ENCODE measurements at regions not wholly inside any gene's neighbourhood (a gene's known extent, or its start where the extent isn't known, plus 50 kb on each side); places are given as distances from the start of the nearest gene placed in this dataset.

DNA sequence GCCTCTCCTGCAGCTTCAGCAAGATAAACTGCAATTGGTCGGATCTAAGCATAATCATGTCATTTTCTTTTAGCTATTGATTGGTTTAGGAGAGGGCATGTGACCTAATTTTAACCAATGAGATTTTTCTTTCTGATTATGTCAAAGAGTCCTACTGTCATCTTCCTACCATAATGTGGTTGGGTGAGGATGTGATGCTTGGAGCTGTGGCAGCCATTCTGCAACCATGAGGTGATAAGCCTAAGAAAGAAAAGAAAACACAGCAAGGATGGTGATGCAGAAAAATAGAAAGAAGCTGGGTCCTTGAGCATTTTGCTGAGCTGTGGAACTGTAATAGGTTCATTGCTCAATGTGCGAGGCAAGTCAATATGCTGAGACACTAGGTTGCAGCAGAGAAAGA, 121.7 kb upstream of the CRHR1 start:
- TF ChIP-seq FOXP2 (optimal IDR thresholded peaks at IDR 0.05; ENCODE audit: borderline replicate concordance, extremely low read depth, extremely low read length, insufficient read depth) (no peak), POLR2AphosphoS5 (IDR thresholded peaks at IDR 0.05; ENCODE audit: low read depth, low read length) (no peak)

DNA sequence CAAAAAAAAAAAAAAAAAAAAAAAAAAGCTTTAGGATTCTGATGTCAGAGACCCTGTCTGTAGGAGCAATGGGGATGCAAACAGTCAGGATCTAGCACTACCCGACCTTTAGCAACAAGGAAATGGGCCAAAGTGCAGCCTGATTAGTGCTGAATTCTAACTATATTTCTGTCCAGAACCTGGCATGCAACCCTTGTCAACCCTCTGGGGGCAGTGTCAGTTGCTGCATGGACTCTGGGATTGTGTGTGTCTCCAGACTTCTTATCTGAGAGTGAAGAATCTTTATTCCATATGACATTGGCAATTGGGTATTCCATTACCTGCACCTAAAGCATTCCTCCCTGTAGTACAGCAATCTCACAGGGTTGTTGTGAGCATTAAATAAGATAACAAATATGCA, 120.3 kb upstream of the CRHR1 start:
- TF ChIP-seq, protein P1, sequence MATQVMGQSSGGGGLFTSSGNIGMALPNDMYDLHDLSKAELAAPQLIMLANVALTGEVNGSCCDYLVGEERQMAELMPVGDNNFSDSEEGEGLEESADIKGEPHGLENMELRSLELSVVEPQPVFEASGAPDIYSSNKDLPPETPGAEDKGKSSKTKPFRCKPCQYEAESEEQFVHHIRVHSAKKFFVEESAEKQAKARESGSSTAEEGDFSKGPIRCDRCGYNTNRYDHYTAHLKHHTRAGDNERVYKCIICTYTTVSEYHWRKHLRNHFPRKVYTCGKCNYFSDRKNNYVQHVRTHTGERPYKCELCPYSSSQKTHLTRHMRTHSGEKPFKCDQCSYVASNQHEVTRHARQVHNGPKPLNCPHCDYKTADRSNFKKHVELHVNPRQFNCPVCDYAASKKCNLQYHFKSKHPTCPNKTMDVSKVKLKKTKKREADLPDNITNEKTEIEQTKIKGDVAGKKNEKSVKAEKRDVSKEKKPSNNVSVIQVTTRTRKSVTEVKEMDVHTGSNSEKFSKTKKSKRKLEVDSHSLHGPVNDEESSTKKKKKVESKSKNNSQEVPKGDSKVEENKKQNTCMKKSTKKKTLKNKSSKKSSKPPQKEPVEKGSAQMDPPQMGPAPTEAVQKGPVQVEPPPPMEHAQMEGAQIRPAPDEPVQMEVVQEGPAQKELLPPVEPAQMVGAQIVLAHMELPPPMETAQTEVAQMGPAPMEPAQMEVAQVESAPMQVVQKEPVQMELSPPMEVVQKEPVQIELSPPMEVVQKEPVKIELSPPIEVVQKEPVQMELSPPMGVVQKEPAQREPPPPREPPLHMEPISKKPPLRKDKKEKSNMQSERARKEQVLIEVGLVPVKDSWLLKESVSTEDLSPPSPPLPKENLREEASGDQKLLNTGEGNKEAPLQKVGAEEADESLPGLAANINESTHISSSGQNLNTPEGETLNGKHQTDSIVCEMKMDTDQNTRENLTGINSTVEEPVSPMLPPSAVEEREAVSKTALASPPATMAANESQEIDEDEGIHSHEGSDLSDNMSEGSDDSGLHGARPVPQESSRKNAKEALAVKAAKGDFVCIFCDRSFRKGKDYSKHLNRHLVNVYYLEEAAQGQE (IDR thresholded peaks at IDR 0.05; ENCODE audit: insufficient read depth in 1 of 2, low read depth in 2 of 2, low read length in 2 of 2) = no peak
- TF ChIP-seq SIN3A (IDR thresholded peaks at IDR 0.05; ENCODE audit: borderline replicate concordance, insufficient read depth, low read length) = no peak
- TF ChIP-seq POLR2AphosphoS5 (IDR thresholded peaks at IDR 0.05; ENCODE audit: low read depth, low read length) = no peak
- TF ChIP-seq TAF1 (IDR thresholded peaks at IDR 0.05; ENCODE audit: borderline replicate concordance, insufficient read depth, low read length) = no peak
- no peak for TF ChIP-seq FOXP2 (optimal IDR thresholded peaks at IDR 0.05; ENCODE audit: borderline replicate concordance, extremely low read depth, extremely low read length, insufficient read depth)

DNA sequence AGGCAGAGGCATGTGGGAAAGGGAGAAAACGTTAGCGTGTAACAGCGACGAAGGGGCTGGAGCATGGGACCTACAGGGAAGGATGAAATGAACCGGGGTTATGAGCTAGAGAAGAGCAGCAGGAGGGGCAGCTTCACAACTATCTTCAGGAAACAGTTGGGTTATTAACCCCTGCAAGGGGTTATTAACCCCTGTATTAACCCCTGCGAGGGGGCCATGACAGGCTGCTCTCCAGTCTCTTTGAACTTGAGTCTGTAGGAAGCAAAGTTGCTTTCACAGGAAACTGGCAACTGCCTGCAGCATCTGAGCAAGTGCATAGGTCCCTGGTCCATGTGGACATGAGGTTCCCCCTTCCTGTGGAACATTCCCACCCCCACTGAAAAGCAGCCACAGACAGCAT, 119.2 kb upstream of the CRHR1 start:
- TF ChIP-seq SIN3A (IDR thresholded peaks at IDR 0.05; ENCODE audit: borderline replicate concordance, insufficient read depth, low read length) (no peak), FOXP2 (optimal IDR thresholded peaks at IDR 0.05; ENCODE audit: borderline replicate concordance, extremely low read depth, extremely low read length, insufficient read depth) (no peak), TAF1 (IDR thresholded peaks at IDR 0.05; ENCODE audit: borderline replicate concordance, insufficient read depth, low read length) (no peak), POLR2AphosphoS5 (IDR thresholded peaks at IDR 0.05; ENCODE audit: low read depth, low read length) (no peak)
- TF ChIP-seq, protein P1 (IDR thresholded peaks at IDR 0.05; ENCODE audit: insufficient read depth in 1 of 2, low read depth in 2 of 2, low read length in 2 of 2) = no peak

DNA sequence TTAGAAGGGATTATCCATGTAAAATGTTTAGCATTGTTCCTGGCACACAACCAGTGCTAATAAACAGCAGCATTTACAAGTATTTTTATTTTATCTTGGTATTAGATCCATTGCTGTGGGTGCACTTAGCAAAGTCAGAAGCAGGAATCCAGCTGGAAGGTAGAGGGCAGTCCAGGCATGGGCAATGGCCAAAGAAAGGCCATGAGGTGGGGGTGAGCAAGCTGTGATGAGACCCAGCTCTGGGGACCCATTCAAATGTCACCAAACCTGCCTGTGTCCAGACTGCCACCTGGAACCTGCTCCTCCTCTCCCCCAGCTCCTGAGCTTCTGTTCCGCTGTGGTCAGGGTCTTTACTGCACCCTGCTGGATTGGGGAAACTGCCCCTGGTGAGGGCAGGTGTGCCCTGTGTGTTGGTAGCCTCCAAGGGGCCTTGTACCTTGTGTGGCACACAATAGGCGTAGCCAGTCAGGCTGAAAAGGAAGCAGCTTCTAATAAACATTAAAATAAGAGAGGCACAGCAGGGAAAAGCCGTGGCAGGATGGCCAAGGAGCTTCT, 118.0 kb upstream of the CRHR1 start:
- TF ChIP-seq, protein P1 (IDR thresholded peaks at IDR 0.05; ENCODE audit: insufficient read depth in 1 of 2, low read depth in 2 of 2, low read length in 2 of 2) = no peak
- TF ChIP-seq TAF1 (IDR thresholded peaks at IDR 0.05; ENCODE audit: borderline replicate concordance, insufficient read depth, low read length) = no peak
- TF ChIP-seq SIN3A (IDR thresholded peaks at IDR 0.05; ENCODE audit: borderline replicate concordance, insufficient read depth, low read length) = no peak
- TF ChIP-seq POLR2AphosphoS5 (IDR thresholded peaks at IDR 0.05; ENCODE audit: low read depth, low read length) = no peak

DNA sequence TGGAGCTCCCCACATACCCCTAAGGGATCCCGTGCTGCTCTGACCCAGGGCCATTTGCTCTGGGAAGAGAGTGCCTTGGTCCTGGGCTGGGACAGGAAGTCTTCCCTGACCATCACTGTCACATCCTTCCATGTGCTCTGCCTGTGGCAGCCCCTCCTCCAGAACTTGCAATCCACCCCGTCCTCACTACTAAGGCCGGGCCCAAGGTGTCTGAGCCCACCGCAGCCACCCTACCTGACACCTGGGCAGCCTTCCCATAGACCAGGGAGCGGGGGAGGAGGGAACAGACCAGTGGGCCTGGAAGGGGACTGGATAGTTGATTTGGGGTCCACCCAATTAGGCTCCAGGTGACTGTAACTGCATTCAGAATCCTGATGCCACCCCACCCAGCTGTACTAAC, 117.5 kb upstream of the CRHR1 start:
- no peak for TF ChIP-seq FOXP2 (optimal IDR thresholded peaks at IDR 0.05; ENCODE audit: borderline replicate concordance, extremely low read depth, extremely low read length, insufficient read depth)
- TF ChIP-seq, protein P1 (IDR thresholded peaks at IDR 0.05; ENCODE audit: insufficient read depth in 1 of 2, low read depth in 2 of 2, low read length in 2 of 2) = no peak
- no peak for TF ChIP-seq POLR2AphosphoS5 (IDR thresholded peaks at IDR 0.05; ENCODE audit: low read depth, low read length)
- no peak for TF ChIP-seq SIN3A (IDR thresholded peaks at IDR 0.05; ENCODE audit: borderline replicate concordance, insufficient read depth, low read length)
- no peak for TF ChIP-seq TAF1 (IDR thresholded peaks at IDR 0.05; ENCODE audit: borderline replicate concordance, insufficient read depth, low read length)

Data from PFSK-1 (cell line).